Posterior vena cava (tissue), 2 donors: ENCODE measurements at regions not wholly inside any gene's neighbourhood (a gene's known extent, or its start where the extent isn't known, plus 50 kb on each side); places are given as distances from the start of the nearest gene placed in this dataset.

ENCODE experiments used
- DNase-seq: peaks from one replicate; pipeline ENCODE4 v3.0.0-alpha.2; 2020; ENCODE audit warnings: low spot score
- intact Hi-C, 2 donors: fragments of 100-400 bp; cut with DNase I; formaldehyde crosslinking; loops; one replicate each; pipeline versions ENCODE4 v1.14.1 to v1.14.2; 2022 to 2023
- donor health status: DM: yes; HTN: yes; CAD: no.
- donor health status: DM: yes; HTN: yes; CAD: no.

DNA sequence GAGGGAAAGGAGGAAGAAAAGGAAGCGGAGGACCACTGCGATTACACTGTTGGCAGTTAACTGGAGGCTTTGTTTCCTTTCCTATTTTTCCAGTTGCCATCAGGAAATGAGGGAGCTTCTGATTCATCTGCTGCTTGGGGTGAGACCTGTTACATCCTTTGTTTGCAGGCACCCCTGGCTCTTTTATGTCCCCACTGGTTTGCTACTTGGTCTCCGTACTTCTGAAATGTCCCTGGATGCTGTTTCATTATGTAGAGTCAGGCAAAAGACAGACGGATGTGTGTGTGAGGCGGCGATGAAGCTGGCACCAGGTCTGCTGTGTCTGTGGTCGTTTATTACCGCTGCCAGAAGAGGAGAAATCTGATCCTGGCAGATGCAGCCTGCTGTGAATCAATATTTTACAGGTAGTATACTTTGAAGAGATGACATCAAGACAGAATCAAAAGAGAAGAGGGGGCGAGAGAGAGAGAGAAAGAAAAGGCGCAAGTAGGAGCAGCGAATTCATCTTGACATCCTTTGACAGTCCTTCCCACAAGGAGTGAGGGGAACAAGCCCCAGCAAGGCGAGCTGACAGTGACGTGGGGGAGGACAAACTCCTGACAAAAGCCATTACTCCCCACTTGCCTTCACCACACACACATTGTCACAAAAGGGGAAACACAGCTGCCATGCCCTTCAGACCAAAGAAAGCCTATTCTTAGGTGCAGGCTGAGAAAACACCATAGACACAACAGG lies 145.9 kb upstream of the FBXL4 start:
- intact Hi-C loops = no loop called here
- DNase-seq = no peak

GRCh38 chr6:99092461-99092860 lies 144.7 kb upstream of the FBXL4 start:
- intact Hi-C loops = no loop called here
- DNase-seq = no peak

DNA sequence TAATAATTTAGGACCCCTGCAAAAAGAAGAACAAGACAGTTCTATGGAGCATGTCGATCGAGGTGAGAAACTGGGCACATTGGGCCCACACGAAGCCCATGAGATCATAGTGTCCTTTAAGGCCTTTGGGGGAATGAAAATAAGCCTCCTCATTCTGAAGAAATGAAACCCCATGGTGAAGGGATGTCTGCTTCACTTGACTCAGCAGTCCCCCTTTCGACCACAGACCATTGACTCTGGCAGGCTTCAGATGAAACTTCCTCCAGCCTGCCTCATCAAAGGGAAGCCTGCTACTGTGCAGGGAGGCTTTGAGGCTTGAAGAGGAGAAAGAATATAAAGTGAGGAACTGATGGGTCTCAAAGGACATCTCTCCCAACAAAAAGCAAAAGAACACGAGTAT lies 144.2 kb upstream of the FBXL4 start:
- intact Hi-C loops = no loop called here
- no peak for DNase-seq

DNA sequence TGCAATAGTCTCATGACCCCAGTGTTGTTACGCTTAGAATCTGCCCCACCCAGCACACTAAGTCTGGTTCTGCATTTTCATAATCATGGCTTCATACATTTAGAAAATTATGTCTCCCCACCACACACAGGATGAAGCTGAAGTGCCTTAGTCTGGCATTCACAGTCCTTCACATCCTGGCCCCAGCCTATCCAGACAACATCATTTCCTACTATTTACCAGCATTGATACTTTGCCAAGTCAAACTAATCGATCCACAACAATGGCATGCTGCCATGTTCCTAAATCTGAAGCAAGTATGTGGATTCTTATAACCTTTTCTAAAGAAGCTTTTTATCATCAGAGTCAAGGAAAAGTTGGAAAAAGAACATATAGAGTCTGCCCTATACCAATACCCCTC lies 132.4 kb upstream of the FBXL4 start:
- intact Hi-C loops = no loop called here
- DNase-seq = no peak

DNA sequence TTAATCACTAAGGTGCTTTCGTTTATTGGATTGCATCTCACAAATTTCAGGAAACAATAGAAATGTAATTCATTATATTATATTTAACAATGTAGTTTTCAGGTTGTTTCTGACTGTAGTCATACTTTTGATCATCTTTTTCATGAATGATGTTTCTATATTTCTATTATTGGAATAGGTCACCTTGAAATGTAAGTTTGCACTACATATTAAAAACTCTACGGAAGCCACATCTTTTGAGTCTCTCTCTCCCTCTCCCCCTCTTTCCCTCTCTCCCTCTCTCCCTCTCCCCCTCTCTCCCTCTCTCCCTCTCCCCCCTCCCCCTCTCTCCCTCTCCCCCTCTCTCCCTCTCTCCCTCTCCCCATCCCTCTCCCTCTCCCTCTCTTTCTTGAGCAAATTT lies 131.3 kb upstream of the FBXL4 start:
- intact Hi-C loops = no loop called here
- no peak for DNase-seq

GRCh38 chr6:99073223-99073622 lies 125.5 kb upstream of the FBXL4 start:
- intact Hi-C loops = no loop called here
- DNase-seq = no peak

DNA sequence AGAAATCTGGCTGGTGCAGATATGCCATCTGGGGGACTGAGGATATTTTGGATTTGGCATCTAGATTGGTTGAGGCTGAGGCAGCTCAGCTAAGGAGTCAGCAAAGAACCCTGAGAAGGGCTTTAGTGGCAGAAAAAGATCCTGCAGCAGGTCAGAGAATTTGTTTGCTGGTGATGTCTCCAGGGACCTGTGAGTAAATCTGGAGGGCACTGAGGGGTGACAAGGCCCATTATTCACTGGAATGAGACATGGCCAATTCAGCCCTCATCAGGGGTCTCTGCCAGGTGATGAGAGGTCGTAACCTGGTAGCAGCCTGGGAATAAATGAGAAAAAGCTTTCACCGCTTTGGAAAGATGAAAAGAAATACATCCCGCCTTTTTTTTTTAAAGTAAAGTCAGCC lies 118.3 kb upstream of the FBXL4 start:
- DNase-seq = no peak
- intact Hi-C loops = no loop called here

- DNase-seq = no peak
- intact Hi-C loops = no loop called here
These were observed 117.1 kb upstream of the FBXL4 start for GRCh38 chr6:99064834-99065233.

DNA sequence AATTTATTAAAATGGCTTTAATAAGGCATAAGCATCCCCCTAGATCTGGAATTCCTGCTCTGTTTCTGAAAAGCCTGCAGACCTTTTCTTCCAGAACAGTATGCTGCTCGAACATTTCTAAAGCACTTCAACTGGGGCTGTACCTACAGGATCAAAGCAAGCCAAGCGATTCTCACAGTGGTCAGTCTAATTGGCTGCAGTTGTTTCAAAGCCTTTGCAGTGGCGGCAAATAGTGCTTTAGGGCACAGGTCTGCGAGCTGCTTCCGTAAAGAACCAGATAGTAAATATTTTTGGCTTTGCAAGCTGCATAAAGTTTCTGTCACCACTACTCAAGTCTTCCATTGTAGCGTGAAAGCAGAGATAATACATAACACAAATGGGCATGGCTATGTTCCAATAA lies 88.9 kb upstream of the FBXL4 start:
- intact Hi-C loops = no loop called here
- DNase-seq = no peak

- DNase-seq = no peak
- intact Hi-C loops = no loop called here
These were observed 84.7 kb upstream of the FBXL4 start for GRCh38 chr6:99032396-99032795.

- intact Hi-C loops = no loop called here
- no peak for DNase-seq
These were observed 84.2 kb upstream of the FBXL4 start for GRCh38 chr6:99031957-99032356.

DNA sequence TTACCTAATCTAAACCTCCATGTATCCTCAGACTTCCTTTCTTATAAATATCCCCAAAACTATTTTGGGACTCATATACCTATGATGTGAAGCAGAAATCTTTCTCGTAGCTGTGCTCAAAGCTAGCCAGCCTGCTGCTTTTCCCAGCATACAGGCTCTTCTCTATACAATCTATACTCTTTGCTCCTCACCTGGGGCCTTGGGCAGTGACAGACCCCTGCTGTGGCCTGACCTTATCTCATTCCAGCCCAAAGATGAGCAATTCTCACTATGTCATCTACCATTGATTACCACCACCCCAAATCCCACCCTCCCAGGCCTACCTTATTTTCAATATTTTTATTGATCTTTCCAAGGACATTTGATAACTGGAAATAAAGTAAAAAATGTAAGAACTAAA lies 83.2 kb upstream of the FBXL4 start:
- intact Hi-C loops = no loop called here

GRCh38 chr6:99026135-99026534 lies 78.4 kb upstream of the FBXL4 start:
- intact Hi-C loops = no loop called here
- no peak for DNase-seq

More for the DNA sequence above, 83.2 kb upstream of the FBXL4 start:
- no peak for DNase-seq

- DNase-seq = no peak
- intact Hi-C loops = no loop called here
These were observed 76.3 kb upstream of the FBXL4 start for GRCh38 chr6:99024089-99024488.

- no peak for DNase-seq
- intact Hi-C loops = no loop called here
These were observed 74.4 kb upstream of the FBXL4 start for GRCh38 chr6:99022039-99022609.

GRCh38 chr6:99019381-99019780 lies 71.6 kb upstream of the FBXL4 start:
- intact Hi-C loops = no loop called here
- no peak for DNase-seq

- no peak for DNase-seq
- intact Hi-C loops = no loop called here
These were observed 69.4 kb upstream of the FBXL4 start for GRCh38 chr6:99017150-99017549.

GRCh38 chr6:99016355-99016754 lies 68.6 kb upstream of the FBXL4 start:
- intact Hi-C loops = no loop called here
- DNase-seq = no peak

- intact Hi-C loops = no loop called here
These were observed 66.3 kb upstream of the FBXL4 start for GRCh38 chr6:99014061-99014460.

GRCh38 chr6:99013661-99014060 lies 65.9 kb upstream of the FBXL4 start:
- intact Hi-C loops = no loop called here

More at GRCh38 chr6:99014061-99014460, 66.3 kb upstream of the FBXL4 start:
- DNase-seq = no peak

DNA sequence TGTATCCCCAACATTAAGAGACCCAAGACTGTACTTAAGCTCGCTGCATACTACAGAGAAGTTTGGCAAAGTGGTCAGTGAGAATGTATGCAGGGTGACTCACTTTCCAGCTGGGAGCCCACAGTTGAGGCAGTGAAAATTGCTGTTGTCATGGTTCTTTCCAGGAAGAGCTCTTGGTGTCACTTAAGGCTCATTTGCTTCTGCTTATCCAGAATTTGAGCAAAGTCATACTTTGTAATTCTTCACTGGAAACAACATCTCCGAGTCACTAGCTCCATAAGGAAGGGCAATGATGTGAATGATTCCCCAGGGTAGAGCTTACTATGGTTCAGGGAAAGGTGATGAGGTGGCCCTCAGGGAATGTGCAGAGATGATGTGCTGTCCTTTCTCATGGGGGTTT lies 65.4 kb upstream of the FBXL4 start:
- no peak for DNase-seq
- intact Hi-C loops = no loop called here

More at GRCh38 chr6:99013661-99014060, 65.9 kb upstream of the FBXL4 start:
- no peak for DNase-seq
